Stimulated activated CD4-positive, alpha-beta T cell treated with anti-CD3 and anti-CD28 coated beads, Interleukin-4, amount 100 ng/mL, for 4 hours (primary cell): ENCODE measurements at regions not wholly inside any gene's neighbourhood (a gene's known extent, or its start where the extent isn't known, plus 50 kb on each side); places are given as distances from the start of the nearest gene placed in this dataset.

Experiments
- DNase-seq, 2 experiments: peaks; one replicate each; pipeline ENCODE4 v3.0.0-alpha.2; 2020

DNA sequence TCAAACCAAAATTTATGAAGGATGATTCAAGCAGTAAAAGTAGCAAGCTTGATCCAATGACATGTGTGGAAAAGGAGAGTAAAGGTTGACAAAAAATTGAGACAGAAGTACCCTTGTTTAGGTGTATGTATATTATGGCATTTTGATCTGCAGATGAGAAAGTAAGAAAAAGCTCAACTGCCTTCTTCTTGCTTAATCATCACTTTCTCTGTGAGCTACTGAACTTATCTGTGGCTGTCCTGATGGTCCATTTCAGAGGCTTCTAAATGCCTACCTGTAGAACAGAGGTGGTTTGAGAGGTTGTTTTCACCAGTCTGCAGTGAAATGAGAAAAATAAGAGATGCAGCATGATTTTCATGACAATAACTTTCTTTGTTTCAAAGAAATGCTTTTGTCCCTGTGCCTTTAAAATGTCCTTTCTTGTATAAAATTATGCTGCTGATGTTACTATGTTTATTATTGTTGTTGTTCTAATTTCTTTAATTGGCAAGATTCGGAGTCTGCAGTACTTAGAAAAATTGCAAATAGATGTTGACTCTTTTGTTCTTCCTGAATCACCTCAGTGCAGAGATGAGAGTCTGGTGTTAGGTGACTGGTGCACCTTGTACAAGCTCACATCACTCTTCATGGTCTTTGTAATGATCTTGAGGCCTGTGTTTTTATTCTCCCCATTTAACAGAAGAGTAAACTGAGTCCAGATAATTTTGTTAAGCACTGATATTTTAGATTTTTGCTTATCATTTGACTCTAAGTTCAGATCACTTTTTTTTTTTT is 821.9 kb downstream of the VRK1 start:
- no peak for DNase-seq

DNA sequence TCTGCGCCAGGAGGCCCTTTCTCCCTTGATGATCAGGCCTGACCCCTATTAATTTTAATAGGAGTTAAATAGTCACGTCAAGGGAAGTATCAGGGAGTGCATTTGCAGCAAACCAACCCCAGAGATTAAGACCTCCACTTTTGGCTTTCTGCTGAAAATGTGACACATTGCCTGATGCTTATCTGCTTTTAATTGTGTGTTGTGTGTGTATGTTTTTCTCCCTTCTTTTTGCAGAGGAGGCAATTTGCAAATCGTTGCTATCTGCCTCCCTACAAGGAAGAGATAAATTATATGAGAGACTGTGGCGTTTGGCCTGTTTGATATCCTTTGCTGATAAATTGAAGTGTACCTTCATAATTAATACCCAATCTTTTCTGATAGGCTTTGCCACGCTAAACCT is 822.9 kb downstream of the VRK1 start:
- DNase-seq, result no peak

DNA sequence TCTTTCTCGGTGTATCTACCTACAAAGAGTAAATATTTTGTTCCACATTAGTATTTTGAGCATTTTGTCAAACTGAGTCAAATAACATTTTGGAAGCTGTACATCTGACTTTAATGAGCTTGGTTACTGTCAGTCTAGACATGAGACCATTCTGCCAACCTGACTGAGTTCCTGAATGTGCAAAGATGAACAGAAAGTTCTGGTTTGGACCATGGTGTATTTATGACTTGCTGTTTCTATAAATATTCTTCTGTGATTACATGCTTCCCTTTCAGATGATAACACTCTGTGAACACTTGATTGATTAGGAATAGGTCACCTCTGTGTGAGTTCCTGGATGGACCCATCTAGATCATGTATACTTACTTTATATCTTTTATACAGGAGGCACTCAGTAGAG is 827.8 kb downstream of the VRK1 start:
- DNase-seq, result no peak

DNA sequence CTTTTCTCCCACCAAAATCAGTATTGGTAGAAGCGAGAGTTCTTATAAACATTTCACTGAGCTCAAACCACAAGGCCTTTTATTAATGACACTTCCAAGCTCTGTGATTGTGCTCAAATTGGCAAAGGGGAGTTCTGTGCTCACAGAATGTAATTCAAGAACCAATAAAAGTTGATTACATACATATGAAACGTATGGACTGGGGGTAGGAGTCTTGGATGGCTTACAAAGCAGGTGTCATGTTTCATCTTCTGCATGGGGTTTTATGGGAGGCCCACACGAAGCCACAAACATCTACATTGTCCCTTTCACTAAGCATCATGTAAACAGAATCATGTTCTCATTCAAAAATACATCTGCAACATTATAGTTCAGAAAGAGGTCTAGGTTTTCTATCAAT is 828.3 kb downstream of the VRK1 start:
- DNase-seq, result no peak

DNA sequence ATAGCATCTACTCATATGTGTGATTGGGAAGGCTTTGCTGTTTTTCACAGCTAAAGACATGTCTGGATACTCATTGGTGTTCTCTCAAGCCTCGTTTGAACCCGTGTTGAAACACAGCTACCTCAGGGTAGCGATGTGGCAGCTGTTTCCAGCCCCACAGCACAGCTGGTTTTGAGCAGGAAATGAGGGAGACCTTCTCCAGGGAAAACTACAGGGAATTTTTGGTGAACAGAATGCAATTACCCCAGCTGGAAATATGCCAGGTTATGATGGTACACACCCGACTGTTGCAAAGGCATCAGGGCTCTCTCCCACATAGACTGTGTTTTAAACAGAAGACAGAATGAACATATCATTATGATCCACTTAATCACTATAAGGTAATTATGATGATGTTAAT is 828.9 kb downstream of the VRK1 start:
- DNase-seq, result no peak

DNA sequence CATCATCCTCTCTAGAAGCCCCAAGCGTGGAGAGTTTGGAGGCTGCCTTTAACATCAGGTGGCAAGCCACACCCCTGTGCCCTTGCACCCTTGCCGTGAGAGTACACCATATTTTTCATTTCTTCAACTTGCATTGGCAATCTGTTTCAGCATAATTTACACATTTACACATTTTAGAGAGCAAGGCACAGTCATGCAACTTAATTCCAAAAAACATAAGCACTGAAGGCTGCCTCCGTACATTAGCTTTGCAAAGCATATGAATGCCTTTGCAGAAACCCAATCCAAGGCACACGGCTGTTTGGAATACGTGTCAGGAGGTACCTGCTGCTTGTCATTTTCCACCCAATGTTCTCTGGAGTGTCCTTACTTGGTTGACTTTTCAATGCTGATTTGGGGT is 833.1 kb downstream of the VRK1 start:
- no peak for DNase-seq

DNA sequence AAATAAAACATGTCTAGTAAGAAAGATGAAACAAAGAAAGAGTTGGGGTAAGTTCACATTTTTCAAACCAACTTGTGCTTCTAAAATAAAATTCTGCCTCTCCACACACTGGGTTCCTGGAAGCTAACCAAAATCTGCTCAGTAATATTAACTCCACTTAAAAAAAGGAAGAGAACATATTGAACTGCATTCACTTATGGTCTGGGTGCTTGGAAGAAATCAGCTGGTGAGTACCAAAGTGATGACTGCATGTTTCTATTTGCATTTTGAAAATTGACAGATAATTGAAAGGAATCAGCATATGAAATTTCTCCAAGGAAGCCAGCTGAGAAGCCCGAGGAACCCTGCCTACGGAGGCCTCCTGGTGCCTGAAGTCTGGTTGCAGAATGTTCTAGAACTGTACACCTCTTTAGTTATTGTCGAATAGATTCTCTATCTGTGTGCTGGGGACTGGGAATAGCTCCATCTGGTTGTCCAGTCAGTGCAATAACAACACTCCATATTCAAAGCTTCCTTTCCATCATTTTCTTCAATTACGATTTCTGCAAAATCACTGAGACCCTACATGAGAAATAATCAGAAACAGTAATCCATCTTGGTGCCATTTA is 836.1 kb downstream of the VRK1 start:
- no peak for DNase-seq

DNA sequence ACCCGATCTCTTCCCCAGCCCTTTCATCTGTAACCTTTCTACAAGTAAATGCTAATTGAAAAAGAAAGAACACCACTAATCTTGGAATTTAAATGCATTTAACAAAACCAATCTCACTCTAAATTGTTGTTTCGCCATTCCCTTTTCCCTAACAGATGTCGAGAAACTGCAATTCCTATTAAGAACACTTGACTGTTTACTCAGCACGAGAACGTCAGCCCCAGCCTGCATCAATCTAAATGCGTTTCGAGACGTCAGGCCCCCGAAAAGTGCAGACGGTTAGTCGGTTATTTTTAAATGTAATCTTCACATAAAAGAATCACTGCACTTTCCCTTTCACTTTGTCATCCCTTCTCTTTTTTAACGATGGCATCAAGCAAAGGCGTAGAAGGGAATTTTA is 837.6 kb downstream of the VRK1 start:
- peak; percentile 4 to 41 for DNase-seq

DNA sequence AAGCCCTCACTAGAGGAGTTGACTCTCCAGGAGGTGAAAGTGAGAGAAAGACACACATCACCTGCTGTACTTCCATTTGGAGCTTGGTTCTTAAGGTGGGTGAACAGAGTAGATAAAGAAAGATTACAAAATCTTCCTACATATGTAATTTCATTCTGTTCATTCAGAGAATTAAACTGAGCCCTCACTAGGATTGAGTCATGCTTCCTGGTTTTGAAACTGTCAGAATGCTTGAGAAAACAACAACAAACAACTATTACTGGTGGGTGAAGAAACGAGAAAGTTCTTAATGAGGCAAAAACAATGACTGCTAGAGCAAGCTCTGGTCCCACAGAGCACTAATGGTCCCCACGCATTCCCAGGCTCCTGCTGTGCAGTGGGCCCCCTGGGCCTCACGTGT is 841.7 kb downstream of the VRK1 start:
- DNase-seq, result no peak

DNA sequence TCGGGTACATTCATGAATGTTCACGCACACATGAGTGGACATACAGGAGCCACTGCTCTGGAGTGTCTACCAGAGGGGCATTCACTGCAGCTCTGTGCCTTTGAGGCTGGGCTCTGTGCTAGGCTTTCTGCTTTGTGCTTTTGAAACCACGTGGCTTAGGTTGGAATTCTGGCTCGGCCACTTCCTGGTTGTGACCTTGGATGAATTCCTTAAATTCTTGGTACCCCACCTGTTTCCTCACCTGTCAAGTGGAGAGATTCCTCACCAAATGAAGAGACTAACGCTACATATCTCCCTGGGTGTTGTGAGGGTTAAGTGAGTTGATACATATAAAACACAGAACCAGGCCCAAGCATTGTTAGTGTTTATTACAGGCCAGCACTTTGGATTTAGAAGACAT is 842.8 kb downstream of the VRK1 start:
- DNase-seq, result no peak

DNA sequence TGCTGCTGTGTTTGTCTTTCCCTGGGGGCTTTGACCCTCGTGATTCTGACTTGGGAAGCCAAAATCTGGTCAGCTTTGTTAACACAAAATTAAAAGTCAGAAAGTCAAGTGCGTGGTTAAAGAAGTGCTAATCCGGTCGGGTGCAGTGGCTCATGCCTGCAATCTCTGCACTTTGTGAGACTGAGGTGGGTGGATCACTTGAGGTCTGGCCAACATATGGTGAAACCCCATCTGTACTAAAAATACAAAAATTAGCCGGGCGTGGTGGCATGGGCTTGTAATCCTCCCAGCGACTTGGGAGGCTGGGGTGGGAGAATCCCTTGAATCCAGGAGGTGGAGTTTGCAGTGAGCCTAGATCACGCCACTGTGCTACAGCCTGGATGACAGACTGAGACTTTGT is 844.6 kb downstream of the VRK1 start:
- DNase-seq, result no peak

DNA sequence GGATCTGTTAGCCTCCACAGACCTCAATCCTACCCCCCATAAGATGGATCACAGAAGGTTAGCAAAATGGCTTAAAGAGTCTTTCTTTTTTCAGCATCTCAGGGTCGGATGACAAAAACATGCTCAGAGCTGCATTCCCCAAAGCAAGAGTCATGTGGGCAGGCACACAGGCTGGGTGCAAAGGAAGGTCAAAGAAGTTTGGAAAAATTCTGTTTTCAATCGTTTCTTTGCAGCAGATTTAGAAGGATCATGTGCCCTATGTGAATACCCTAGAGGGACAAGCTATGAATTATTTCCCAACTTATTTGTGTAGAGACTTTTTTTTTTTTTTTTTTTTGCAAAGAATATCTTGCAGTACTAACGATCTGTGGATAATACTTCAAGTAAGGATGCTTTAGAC is 845.4 kb downstream of the VRK1 start:
- DNase-seq, result no peak

DNA sequence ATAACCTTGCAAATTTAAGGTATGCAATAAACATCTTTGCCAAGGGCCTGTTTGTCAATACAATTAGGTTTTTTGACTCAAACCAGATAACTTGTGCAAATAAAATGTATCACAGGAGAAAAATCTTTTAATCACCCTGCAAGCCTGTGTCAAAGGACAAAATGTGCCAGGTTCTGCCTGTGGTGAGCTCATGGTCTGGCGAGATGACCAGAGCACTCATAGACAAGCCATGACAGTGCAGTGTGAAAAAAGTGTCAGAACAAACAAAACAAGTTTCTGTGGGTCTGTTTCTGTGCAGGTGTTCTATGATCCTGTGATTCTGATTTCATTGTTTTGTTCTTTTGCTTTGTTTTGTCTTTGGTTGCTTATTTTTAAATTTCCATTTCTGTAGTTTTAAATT is 847.2 kb downstream of the VRK1 start:
- DNase-seq, result no peak

DNA sequence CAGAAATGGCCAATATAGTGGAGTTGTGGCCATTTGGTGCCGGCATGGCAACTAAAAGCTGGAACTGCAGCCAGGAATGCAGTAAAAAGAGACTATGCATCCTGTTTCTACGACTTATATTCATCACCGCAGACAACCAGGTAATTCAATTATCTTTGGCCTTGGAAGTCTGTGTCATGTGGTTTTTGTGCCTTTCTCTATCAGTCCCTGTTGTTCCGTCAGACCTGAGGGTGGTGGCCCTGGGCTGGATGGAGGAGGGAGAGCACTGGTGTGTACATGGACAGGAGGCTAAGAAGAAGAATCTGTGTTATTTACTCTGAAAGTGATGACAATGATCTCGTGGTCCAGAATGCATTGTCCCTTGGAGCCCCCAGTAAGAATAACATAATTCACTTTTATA is 852.6 kb downstream of the VRK1 start:
- DNase-seq, result no peak

DNA sequence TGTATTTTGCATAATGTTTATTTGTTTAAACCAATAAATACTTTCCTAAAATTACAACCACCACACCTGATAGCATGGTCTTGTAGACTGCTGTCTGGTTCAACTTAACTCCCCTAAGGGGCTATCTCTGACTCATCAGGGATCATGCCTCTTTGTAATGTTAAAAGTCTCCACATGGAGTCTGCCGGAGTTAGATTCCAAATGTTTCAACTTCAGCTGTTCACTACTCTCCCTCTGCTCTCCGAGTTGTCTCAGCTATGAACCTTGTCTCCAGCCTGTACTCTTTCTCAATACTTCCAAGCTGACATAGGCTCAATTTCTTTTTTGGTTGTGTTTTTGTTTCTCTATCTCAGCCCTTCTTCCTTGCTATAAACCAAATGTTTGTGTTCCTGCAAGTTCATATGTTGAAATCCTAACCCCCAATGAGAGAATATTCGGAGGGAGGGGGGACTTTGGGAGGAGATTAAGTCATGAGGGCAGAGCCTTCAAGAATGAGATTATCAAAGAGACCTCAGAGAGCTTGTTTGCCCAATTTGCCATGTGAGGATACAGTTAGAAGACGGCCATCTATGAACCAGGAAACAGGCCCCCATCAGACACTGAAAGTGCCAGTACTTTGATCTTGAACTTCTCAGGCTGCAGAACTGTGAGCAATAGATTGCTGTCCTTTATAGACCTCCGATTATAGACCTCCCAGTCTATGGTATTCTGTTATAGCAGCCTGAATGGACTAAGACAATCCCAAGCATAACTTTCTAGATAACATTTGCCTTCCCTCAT is 858.2 kb downstream of the VRK1 start:
- DNase-seq, result no peak

DNA sequence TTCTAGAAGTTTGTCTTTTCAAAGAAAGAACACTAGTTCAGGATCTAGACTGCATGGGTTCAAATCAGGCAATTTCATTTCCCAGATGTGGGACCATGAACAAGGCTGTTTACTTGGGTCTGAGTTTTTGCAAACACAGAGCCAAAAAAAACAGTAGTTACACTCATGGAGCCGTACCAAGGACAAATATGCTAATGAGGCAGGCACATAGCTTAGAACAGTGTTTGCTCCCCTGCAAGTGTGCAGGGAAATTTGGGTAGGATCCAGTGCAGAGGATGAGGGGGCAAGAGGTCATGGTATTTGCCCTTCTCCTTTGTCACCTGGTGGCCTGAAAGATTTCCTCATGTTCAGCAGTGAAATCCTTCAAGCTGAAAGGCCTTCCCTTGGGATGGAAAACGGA is 860.4 kb downstream of the VRK1 start:
- no peak for DNase-seq

DNA sequence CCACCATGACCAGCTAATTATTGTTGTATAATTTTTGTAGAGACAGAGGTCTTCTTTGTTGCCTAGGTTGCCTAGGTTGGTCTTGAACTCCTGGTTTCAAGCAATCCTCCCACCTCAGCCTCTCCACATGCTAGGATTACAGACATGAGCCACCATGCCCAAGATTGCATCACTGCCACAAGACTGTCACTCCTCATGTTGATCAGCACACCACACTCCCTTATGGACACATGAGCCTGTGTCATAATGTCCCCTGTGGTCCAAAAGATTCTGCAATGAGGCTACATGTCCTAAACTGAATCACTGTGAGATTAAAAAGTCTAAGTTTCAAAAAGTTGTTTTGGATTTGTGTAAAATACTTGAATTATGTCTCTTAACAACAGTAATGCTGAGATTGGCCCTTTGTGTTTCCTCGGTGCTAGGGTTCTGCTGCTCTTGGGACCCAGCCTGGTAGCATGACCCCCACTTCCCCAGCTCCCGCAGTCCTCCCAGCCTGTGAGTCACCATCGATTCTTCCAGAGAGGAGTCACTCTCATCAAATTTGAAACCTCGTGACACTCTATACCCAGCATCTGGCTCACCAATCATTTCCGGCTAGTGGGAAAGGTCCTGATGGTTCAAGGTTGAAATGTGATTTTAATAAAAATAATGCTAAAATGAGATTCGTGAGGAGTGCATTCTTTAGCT is 890.9 kb downstream of the VRK1 start:
- no peak for DNase-seq

DNA sequence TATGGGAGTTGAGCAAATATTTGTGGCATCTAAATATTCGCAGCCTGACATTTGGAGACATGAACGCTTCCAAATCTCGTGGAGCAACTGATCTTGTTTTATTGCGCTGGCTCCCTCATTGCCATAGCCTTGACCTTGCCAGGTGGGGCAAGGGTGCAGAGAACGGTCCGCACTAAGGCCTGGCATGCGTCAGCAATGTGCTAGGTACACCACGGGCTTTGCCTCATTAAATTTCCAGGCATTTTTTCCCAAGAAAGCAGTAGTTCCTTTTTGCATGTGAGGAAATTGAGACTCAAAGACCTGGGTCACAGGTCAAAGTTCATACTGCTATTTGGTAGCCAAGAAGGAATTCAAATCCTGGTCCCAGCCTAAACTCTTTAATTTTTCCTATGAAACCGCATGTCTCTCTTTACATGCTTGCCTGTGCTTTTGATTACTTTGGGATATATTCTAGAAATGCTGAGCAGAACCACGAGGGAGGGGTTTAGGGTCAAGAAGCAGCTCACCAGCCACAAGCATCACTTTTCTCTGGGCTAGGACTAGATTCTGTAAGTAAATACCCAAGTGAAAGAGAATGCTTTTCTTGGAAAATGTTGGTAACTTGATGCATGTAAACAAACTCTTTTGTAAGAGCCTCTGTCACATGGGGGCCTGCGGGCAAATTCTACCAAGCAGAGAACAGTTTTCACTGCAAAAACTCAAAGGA is 891.6 kb downstream of the VRK1 start:
- DNase-seq, result no peak

DNA sequence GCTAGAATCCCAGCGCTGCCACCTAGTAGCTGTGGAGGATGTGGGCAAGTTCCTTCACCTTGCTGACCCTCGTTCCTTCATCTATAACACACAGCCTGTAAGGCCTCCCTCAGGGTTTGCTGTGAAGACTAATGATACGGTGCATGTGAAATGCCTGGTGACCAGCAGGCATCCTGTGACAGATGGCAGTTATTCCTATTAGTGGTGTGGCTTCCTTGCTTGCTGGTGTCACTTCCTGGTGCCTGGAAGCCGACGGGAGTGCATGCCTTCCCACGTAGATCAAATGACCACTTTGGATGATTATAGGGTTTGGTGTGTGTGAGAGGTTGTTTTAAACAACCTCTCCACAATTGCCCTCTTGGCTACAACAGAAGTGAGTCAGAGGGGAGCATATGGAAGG is 894.9 kb downstream of the VRK1 start:
- no peak for DNase-seq

DNA sequence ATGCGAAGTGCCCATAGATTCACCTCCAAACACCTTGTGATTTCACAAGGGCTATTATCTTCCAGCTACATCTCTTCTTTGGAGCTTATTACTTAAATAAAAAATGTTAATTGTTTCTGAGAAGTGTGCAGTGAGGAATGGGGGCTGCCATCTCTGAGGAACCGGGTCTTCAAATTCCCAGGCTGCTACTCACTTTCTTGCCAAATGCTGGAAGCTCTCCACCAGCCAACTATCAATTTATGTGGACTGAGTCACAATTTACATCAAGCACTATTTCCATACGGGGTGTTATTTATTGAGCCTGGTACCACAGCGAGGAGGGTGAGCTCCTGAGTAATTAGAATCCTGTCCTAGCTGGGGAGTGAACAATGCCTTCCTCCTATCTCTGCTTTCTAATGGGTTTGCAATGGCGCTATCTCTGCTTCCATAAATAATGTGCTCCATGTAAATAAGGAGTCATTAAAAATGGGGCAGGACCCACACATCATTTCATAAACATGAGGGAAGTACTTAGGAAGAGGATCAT is 898.3 kb downstream of the VRK1 start:
- DNase-seq, result no peak

DNA sequence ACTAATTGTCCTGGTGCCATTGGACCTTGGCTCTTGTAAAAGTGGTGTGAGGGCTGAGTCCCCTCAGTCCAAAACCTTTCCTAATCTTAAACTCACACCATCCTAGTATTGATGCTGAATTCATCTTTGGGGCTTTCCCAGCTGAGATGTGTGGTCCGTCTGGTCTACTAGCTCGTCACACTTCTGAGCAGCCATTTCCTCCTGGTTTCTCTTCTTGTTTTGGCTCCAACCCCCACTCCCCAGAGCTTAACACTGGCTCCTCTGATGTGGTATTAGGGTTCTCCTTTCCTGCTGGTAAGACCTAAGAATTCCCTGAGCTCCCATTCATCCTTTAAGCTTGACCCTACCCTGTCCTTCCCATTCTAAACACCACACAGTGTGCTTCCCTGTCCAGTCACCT is 900.6 kb downstream of the VRK1 start:
- DNase-seq, result peak in 1 of 2 experiments; percentile 23

DNA sequence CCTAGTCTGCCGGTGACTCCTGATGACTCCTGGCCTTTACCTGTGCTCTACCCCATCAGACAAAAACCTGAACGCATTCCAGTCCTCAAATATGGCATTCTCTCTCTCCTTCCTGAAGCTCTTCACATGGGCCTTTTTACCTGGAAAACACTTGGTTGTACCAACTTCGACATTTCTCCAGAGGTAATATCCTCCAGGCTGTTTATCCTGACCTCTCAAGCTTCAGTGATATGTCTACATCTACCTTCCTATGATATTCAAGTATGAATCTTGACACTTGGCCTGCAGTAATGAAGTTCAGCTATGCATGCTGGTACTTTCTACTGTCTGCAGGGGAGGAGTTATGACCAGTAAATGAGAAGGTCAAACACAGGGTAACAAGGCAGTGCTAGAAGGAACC is 901.8 kb downstream of the VRK1 start:
- DNase-seq, result no peak
